Endothelial cell of umbilical vein (primary cell): ENCODE measurements at regions not wholly inside any gene's neighbourhood (a gene's known extent, or its start where the extent isn't known, plus 50 kb on each side); places are given as distances from the start of the nearest gene placed in this dataset.

Experiments
- CTCF ChIP-seq, 2 donors: IDR thresholded peaks; 1 replicate in 1 of 2; 2 replicates in 1 of 2; pipeline ENCODE4 v1.5.1; 2011; ENCODE audit warnings: low read length in 2 of 2, mild to moderate bottlenecking in 2 of 2, moderate library complexity in 2 of 2, control low read depth in 1 of 2, inconsistent platforms in 1 of 2, low read depth in 1 of 2; ENCODE audit not compliant: insufficient read depth in 1 of 2; ENCODE audit errors: extremely low read depth in 1 of 2
- EZH2 ChIP-seq: IDR thresholded peaks from 2 replicates; pipeline ENCODE4 v1.6.1; 2012; ENCODE audit warnings: borderline replicate concordance, low read depth, mild to moderate bottlenecking, moderate library complexity, low read length, inconsistent platforms; ENCODE audit not compliant: severe bottlenecking
- POLR2A ChIP-seq: IDR thresholded peaks from 2 replicates; pipeline ENCODE4 v1.6.1; 2012; ENCODE audit warnings: low read depth, mild to moderate bottlenecking, control low read depth, low read length

- no peak for TF ChIP-seq CTCF (IDR thresholded peaks at IDR 0.05; ENCODE audit: extremely low read depth in 1 of 2, insufficient read depth in 1 of 2, low read depth in 1 of 2, low read length in 2 of 2)
- TF ChIP-seq EZH2: no peak
- TF ChIP-seq POLR2A: no peak
Measured at GRCh38 chr7:68119411-68119810, 1122.8 kb downstream of the TYW1 start.
